HuH-7 (cell line): ENCODE measurements at regions not wholly inside any gene's neighbourhood (a gene's known extent, or its start where the extent isn't known, plus 50 kb on each side); places are given as distances from the start of the nearest gene placed in this dataset.

ENCODE experiments used
- DNase-seq: peaks from one replicate; pipeline ENCODE4 v3.0.0; 2011; ENCODE audit warnings: low spot score

DNA sequence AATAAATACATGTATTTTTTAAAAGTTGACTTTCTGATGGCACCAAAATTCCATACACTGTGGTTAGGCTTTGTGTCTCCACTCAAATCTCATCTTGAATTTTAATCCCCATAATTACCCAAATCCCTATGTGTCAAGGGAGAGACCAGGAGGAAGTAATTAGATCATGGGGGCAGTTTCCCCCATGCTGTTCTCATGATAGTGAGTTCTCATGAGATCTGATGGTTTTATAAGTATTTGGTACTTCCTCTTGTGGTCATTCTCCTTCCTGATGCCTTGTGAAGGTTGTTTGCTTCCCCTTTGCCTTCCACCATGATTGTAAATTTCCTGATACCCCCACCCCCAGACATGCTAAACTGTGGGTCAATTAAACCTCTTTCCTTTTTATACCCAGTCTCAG, 1218.4 kb upstream of the PRMT6 start:
- no peak for DNase-seq

DNA sequence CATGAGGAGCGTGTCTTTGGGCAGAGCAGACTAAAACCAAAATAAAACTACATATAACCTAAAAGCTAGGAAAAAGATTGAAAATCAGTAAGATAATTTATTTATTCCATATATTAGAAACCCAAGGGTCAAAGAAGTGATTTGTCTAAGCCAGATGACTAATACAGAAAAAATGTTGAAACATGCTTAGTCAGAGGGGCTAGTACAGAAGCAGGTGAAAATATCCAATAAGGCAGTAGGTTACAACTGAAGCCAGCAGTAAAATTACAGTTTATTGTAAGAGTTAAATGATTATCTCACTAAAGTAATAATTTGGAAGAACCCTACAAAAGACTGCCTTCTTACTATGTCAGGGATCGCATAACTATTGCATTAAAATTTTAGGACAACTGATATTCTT, 1190.9 kb upstream of the PRMT6 start:
- DNase-seq: no peak

DNA sequence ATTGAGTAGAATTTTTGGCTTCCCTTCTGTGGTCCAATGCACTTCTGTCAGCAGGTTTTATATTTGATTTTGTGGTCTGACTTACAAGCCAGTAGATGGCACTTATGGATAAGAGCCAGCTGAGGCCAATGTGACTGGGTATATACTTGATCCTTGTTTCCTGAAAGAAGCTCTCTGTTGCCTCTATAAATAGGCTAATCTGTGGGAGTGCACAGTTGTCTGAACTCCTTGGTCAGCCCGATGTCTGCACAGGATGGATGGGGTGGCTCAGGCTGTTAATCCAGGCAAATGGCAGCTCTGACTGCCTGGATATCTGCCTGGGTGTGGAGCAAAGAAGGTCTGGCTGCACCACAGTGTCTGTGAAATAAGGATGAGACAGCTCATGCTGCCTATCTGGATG, 1183.7 kb upstream of the PRMT6 start:
- no peak for DNase-seq

DNA sequence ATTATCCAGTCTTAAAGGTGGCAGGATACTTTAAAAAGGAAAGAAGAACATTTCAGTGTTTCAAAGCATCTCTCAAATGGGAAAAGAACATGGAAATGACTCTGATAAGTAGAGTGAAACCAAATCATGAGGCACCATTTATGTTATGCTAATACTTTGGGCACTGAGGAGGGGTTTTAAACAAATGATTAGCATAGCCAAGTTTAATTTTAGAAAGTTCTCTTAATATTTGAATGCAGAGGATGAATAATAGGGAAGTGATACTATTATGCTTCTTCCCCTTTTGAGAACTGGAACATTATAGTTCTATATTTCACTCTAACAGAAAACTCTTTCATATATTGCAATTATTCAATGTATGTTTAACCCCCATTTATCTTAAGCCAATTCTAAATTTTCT, 1181.9 kb upstream of the PRMT6 start:
- DNase-seq: no peak

DNA sequence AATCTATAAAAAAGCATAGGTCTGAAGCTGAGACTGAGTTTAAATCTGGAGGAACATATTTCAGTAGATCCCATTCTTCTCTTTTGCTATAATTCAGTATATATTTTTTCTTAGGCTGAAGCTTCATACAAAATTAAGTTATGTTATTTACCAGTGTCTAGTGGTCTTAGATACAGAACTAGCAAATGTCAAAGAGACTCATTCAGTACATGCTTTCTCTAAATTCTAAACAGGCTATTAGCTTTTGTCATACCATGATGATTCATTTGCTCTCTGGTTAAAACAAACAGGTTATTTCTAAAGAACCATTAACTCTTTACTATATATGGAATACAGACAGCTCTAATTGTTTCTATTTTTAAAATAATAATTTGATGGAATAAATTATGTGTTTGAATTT, 1170.2 kb upstream of the PRMT6 start:
- no peak for DNase-seq

DNA sequence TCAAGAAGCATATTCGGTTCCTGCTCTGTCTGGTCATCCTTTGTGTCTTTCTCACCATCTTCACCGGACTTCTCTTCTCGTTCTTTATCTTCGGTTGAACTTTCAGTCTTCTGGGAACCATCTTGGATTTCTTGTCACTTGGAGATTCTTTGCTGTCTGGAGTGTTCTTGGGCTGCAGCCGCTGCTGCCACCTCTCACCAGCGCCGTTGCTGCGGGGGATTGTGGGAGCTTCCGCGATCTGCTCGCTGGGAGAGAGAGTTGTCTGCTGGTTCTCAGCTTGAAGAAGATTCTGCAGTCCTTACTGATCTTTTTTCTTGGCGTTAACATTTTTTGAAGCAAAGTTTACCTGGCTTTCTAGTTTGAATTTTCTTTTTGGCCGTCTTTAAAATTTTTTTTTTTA, 1165.2 kb upstream of the PRMT6 start:
- no peak for DNase-seq

DNA sequence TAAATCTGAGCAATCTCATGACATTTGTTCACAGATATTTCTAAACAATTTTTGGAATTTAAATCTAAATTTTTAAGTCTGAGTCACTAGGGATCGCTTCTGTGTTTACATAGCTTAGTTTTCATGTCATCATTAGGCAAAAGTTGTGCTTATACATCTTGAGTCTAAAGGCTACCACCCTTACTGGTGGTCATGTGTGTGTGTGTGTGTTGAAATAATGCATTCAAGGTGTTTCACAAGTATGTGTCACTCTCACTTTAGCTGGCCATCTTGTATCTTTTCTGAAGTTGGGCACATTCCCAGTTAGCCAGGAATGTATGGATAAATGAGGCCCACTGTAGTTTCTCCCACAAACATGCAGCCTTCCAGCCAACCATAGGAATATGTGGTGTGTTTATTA, 1162.5 kb upstream of the PRMT6 start:
- no peak for DNase-seq

DNA sequence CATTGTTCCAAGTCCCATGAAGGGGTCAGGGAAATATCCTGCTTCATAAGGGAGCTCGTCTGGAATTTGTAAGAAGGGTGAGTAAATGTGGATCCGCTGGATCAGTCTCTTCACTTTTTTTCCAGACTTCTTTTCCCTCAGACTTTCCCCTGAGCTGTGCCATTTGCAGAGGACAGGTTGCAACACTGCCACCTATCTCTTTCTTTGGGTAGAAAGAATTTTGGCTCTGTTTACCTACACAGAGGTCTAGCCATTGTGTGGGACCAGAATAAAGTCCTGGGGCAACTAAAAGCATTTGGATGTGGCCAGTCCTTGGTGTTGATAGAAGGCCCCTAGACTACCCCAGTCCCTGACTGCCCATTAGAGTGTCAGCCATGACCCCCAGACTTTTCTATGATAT, 1146.7 kb upstream of the PRMT6 start:
- DNase-seq: no peak

DNA sequence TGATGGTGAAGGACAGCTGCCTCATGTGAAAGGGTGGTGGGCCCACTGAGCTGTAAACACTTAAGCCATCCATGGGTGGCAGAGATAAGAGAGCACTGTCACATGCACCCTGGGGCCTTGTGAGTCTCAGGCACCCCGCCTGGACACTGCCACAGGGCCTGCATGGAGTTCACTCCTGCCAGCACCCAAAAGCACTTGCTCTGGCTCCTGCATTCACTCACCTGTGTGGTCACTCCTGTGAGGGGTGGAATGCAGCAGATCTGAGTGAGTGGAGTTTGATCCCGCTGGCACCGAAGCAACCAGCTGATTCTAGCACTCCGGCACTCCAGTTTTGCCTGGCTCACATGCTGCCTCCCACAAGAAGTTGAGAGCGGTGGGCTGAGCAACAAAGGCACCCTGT, 1142.1 kb upstream of the PRMT6 start:
- no peak for DNase-seq

DNA sequence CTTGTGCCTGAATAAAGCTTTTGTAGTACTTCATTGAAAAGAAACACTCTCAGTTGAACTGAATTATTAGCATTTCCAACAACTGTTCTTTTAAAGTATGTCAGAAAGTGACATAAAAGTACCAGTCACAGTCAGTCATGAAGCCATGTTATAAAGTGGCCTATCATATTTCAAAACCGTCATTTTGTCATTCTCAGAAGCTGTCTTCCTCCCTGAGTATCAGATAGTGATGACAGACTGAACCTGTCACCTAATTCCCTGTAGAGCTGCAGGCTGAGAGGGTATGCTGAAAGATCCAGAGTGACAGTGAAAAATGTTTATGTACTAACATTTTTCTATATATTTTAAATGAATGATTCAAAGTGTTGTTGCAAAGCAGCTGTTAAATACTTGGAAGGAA, 1121.7 kb upstream of the PRMT6 start:
- DNase-seq: no peak

DNA sequence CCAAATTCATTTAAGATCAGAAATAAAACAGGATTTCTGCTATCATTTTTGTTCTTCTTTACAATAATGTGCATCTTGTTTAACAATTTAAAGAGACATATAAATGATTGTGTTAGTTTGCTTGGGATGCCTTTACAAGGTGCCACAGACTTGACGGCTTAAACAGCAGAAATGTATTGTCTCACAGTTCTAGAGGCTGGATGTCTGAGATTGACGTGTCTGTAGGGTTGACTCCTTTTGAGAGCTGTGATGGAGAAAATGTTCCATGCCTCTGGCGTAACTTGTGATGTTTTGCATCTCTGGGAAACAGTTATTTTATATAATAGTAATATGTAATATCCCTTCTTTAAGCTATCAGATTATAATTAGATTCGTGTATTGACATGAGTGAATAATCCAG, 1091.6 kb upstream of the PRMT6 start:
- no peak for DNase-seq

DNA sequence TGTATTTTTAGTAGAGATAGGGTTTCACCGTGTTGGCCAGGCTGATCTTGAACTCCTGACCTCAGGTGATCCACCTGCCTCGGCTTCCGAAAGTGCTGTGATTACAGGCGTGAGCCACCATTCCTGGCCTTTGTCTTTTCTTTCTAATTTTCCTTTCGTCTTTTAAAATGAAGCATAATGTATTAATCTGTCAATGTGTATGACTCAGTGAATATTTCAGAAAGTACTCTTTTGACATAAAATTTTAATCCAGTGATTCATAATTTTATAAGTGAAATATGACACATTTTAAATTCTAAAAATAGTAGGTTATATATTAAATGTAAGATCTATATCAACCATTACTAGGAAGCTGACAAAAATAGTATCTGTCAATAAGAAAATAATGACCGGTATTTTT, 1059.0 kb upstream of the PRMT6 start:
- DNase-seq: no peak

DNA sequence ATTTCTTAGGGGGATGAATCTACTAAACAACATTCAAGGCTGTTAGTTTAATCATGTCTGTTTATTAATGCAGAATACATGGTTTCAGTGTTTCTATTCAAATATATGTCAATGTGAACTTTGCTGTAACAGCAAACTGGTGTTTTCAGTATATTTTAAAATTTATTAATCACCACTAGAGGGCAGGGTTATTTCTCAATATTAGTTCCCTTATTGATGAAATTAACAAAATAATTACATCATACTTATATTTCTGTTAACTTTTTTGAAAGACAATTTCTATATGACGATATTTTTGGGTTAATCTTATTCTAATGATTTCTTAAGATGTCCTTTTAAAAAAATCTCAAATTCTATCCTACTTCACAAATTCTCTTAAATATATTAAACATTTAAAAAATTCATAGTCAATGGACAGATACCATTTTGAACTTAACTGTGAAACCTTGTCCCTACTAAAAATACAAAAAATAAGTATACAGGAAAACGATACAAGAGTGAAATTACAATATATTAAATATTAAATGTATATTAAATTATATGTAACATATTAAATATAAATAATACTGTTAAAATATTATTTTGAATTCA, 1034.1 kb upstream of the PRMT6 start:
- DNase-seq: no peak

DNA sequence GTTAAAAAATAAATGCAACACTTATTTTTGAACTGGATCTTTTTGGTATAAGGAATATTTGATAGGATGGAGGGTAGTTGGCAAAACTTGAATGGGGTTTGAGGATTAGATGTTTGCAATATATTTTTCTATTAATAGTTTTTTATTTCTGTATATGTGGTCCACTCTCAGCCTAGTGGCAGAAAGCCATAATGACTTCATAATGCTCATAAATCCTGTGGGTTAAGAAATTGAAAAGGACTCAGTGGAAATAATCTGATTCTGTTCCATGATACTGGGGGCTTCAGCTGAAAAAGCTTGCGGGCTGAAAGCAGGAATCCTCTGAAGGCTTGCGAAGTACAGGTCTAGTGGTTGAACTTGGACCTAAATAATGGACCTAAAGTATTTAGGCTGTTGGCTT, 1028.6 kb upstream of the PRMT6 start:
- no peak for DNase-seq

DNA sequence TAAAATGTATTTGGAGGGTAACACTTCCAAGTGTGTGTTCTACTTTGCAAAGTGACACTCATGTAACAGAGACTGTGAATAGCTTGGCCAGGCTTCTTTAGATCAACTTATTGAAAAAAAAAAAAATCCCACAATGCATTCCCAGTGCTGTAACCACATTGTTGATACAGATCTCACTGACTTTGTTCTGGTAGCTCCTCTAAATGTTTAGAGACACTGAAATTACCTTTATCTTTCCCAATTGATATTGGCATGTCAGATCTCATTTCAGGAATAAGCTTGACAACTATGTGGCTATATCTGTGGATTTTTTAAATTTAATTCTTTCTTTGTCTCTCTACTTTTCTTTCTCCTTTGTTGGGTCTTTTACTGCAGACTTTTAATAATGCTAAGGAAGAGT, 1018.9 kb upstream of the PRMT6 start:
- DNase-seq: no peak

DNA sequence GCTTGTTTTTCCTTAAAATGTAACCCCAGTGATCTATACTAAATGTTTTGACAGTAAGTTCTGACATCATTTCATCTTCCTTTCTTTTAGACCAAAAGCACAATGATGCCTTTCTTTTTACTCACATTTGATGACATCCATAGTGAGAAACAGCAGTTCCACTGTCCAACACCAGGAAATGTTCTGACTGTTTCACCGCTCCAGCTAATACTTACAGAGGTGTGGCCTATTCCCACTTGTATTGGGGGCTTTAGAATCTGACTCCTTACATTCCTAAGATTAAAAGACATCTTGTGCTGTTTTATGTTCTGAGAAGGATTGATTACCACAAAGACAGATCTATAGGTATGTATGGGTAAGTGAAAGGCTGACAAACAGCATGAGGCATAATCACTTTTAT, 1018.2 kb upstream of the PRMT6 start:
- no peak for DNase-seq

DNA sequence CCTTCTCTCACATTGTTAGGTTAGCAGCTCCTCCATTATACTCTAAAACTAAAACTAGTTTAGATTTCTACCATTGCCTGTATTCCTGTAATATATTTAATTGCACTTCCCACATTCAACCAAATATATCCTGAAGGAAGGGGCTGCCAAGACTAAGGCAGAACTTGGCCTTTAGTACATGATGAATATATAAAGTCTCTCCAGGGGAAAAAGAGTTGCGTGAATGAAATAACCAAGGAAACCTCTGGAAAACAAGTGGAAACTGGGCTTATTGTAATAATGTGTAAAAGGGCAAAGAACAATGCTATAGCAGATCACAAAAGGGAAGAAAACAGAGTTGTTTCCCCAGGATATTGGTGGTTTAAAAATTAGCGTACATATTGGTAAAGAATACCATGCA, 1012.5 kb upstream of the PRMT6 start:
- DNase-seq: no peak

DNA sequence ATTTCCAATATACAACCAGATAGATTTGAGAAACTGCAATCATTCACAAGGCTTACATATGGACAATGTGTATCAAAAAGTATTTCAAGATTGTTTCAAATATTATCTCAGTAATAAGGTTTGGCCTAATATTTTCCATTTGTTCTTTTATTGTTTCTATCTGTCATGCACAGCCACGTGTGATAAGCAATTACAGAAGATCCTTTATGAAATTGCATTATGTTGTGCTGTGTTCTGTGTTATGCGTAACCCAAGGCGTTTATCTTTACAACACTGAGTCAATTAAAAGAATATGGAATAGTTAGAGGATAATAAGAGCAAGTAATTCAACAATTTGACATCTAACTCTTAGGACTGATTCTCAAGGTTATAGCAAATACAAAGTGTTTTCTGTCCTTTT, 1009.3 kb upstream of the PRMT6 start:
- no peak for DNase-seq

DNA sequence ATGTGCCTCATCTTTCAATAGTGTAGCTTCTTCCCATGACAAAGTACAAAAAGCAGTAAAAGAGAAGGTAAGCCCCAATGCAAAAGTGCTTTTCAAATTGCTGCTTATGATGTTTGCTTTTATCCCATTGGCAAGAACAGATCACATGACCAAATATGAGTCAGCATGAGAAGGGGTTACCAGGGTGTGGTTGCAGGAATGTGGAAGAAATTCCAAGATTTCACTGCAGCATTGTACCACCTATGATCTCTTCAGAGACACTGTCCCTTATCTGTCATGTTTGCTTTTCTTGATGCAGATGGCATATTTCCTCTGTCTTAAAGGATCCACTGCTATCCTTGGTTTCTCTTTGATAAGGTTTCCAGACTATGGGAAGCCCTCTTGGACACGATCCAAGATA, 1006.9 kb upstream of the PRMT6 start:
- DNase-seq: no peak

DNA sequence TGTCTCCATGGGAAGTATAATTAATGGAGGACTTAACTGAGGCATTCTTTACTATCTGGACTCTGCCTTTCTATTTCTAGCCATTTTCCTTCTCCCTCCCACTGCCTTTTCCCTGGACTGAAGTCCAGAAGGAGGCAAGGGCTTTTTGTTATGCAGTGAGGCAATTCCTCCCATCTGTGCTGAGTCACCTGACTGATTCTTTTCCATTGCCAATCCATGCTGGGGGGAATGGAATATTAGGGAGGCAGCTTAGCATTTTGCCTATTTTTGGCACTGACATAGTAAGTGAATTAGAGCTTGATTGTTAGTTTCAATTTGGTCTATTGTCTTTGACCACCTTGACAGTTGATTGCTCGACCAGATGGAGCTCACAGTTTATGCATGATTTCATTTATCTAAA, 1000.6 kb upstream of the PRMT6 start:
- no peak for DNase-seq

DNA sequence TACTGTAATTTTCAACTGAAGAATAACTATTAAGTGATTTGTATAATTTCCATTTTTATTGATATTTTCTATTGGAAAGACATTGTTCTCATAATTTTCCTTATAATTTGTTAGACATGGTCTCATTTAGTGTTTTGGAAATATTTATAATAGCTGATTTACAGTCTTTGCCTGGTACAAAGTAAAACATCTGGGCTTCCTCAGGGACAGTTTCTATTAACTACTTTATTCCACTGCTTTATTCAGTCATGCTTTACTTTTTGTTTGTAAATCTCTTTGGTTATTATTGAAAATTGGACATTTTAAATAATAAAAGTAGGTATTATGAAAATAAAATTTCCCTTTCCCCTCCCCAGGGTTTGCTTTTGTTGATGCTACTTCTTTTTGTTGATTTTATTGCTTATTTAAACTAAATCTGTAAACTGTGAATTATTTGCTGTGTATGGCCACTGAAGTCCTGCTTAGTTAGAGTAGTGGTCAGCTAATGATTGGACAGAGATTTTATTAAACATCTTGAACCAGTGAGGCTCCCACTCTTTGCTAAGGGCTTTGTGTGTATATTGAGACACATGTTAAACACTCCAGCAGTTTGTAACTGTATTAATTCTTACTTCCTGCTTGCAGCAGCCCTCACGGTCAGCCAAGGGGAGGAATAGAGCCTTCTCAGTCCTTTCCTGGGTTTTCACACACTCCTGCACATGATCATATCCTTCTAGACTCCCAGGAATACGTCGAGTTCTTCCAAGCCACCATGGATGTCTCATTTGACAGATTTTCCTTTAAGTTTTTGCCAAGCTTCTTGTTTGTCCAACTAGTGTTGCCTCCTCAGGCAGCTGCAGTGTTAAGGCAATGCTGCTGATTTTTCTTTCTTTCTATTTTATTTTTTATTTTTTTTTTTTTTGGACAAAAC, 994.6 kb upstream of the PRMT6 start:
- DNase-seq: no peak

DNA sequence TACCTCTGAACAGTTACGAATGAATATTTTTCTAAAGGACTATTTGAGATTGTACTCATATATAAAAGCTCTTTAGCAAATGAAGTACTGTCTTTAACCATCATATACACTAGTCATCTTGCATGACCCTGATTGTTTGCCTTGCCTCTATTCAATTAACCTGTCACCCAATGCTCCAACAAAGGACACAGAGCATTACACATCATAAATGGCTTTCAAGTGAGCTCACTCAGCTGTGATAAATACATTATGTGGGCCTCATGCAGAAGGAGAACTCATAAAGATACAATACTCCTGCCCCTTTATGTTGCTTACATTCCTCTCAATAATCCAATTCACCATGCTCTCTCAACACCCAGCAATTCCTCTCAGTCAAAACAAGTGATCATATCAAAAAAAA, 993.0 kb upstream of the PRMT6 start:
- no peak for DNase-seq

DNA sequence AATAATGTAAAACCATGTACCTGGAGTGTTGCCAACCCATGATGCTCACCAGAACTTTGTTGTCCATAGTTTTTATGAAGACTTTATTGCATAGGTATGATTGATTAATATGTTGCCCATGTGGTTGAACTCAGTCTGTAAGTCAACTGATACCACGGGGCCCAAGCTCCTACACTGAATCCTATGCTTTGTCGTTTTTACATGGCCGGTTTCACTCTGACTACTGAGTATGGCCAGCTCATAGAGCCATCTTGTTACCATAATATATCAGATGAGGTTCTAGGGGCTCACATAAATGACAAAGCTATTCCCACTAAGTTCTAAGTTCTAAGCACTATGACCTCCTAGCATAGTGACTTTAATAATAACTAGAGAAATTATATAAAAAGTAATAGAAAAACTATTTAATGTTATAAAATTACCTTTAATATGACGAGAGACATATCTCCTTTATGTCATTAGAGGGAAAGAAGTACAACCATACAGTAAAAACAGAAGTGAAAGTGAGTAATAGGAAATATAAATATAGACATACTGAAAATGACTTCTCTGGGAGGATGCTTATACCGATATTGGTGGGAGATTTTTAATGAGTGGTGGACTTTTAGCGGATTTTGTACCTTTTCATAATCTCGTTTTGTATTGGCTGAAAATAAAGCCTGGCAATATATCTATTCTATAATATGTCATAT, 983.4 kb upstream of the PRMT6 start:
- DNase-seq: no peak
